CD1c-positive myeloid dendritic cell (primary cell): ENCODE measurements at regions not wholly inside any gene's neighbourhood (a gene's known extent, or its start where the extent isn't known, plus 50 kb on each side); places are given as distances from the start of the nearest gene placed in this dataset.
"Not testable (repeated sequence)": the region's sequence is repeated elsewhere in the genome, so short reads cannot be mapped to it uniquely, and the experiment has no call there.

Experiments used
- DNase-seq: peaks from one replicate; pipeline ENCODE4 v3.0.0-alpha.2; 2016; ENCODE audit errors: extremely low spot score

GRCh38 chr19:32032561-32032960 is 312.8 kb upstream of the ZNF507 start:
- no peak for DNase-seq

- DNase-seq = no peak
Measured at GRCh38 chr19:32035626-32036025, 309.8 kb upstream of the ZNF507 start.

DNA sequence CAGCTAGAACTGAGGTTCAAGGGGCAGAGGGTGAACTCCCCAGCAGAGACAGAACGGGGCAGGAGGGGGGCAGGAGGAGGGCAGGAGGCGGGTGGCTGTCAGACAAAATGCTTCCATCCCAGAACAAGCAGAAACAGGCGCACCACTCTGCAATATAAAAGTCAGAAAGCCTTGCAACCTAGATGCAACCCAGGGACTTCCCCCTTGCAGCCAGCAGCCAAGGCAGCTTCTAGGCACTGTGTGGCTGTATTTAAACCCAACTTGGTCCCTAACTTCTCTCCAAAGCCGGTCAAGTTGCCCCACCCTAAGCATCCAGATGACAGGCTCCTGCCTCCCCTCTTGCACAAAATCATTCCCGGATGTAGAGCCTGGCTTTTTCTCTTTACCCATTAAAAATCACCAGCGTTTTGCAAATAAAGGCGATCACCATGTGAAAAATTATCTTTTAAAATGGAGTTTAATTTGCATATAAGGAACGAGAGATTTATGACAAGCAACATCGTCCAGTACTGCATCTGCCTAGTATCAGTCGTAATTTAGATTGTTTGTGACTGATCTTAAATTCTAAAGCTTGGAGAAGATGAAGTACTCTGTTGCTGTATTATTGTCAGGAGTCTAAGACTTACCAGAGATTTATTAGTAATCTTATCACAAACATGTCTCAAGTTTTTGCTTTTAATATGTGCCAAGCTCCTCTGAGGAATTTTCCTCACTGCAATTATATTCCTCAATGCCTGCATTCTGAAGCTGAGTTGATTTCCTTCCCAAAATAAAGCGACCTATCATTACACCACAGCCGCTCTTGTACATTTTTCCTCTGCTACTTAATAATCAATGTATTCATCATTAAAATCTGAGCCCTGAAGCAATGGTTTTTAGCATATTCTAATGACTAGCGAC is 307.1 kb upstream of the ZNF507 start:
- no peak for DNase-seq

GRCh38 chr19:32038961-32039360 is 306.4 kb upstream of the ZNF507 start:
- no peak for DNase-seq

GRCh38 chr19:32039440-32039839 is 306.0 kb upstream of the ZNF507 start:
- DNase-seq = no peak

DNA sequence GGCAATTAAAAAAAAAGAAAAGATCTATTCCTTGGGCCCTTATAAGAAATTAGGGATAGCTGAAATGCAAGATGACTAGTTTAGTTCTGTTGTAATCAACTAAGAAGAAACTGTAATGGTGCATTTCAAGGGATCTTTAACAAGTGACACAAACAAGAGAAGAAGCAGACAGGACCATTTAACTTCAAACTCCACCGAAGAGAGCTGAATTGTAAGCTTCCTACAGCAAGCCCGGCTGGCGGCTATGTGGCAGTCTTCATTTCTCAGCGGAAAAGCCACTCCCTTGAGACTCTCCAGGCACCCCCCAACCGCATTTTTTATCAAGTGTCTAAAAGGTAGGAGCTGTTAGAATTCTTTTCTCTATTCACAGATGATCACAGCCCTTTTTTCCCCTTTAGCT is 305.2 kb upstream of the ZNF507 start:
- no peak for DNase-seq

- peak; percentile 16 for DNase-seq
Measured at GRCh38 chr19:32041681-32042292, 303.6 kb upstream of the ZNF507 start.

GRCh38 chr19:32047788-32048187 is 297.6 kb upstream of the ZNF507 start:
- DNase-seq = no peak

DNA sequence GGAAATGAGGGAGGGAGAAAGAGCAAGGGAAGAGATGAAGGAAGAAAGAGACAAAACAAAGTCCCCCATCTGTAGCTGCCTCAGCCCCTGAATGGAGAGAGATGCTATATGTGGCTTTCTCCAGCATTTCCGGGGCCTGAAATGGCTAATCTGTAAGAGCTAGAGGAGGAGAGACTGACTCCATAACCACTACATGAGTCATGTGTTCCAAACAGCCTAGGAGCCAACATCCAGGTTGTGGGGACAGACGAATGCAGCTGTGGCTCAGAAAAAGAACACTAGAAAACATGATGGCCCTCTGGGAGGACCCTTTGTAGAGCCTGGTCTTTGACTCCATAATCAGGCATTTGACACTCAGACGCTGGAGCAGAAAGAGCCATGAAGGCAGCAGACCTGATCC is 292.0 kb upstream of the ZNF507 start:
- no peak for DNase-seq

DNA sequence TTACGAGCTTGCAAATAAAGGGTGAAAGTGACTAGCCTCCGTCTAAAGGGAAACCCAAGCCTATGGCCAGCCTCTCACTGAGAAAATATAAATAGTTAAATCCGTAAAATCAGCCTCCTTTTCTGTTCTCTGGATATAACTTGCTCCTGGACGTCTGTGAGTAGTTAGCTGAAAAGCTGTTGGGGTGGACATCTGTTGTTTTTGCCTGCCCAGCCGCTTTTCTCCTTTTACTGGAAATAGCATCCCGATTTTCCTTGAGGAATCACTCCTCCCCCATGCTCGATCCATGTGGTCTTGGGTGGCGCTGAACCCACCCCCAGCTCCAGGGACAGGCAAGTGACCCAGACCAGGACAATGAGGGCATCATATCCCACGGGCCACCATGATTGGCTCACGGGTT is 291.5 kb upstream of the ZNF507 start:
- no peak for DNase-seq

DNA sequence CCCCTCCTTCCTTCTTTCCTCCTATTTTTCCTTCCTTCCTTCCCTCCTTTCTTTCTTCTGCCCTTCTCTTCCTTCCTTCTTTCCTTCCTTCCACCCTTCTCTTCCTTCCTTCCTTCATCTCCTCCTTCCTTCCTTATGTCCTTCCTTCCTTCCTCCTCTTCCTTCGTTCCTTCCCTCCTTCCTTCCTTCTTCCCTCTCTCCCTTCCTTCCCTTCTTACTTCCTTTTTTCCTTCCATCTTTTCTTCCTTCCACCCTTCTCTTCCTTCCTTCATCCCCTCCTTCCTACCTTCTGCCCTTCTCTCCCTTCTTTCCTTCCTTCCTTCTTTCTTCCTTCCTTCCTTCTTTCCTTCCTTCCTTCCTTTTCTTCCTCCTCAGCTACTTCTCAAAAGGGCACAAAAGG is 287.3 kb upstream of the ZNF507 start:
- DNase-seq = no peak

GRCh38 chr19:32061315-32061714 is 284.1 kb upstream of the ZNF507 start:
- DNase-seq = no peak

GRCh38 chr19:32063601-32064000 is 281.8 kb upstream of the ZNF507 start:
- DNase-seq = no peak

DNA sequence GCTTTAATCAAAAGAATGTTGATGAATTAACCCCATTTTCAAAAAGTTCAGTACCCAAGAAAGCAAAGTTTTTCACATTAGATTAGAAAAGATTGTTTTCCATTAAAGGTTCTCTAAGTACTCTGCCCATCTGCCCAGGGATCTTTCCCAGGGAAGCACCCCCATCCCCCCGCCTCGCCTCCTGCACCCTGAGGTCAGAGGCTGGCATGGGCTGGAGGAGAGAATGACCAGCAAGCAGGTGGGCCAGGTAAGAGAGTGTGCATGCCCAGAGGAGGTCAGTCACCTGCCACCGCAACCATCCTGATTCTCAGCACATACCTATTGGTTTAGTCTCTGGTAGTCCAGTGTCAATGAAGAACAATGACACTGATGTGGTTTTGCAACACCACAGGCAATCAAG is 279.4 kb upstream of the ZNF507 start:
- DNase-seq = no peak

- DNase-seq = no peak
Measured at GRCh38 chr19:32067685-32068084, 277.7 kb upstream of the ZNF507 start.

GRCh38 chr19:32068793-32069192 is 276.6 kb upstream of the ZNF507 start:
- DNase-seq = no peak

DNA sequence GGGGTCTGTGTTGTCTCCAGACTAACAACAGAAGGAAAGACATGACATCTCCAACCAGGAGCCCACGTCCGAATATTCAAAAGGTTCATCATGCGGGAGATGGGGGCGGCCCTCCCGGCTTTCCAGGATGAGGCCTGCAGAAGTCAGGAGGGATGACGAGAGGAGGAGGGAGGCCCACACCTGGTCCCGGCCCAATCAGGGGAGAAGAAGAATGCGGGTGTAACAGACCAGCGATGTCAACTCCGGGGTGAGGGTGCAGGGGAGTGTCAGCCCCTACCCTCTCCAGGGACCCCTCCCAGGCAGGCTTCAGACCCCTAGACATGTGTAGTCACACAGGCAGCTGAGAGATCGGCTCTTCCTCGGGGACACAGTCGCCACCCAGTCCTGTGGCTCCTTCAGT is 275.3 kb upstream of the ZNF507 start:
- no peak for DNase-seq

DNA sequence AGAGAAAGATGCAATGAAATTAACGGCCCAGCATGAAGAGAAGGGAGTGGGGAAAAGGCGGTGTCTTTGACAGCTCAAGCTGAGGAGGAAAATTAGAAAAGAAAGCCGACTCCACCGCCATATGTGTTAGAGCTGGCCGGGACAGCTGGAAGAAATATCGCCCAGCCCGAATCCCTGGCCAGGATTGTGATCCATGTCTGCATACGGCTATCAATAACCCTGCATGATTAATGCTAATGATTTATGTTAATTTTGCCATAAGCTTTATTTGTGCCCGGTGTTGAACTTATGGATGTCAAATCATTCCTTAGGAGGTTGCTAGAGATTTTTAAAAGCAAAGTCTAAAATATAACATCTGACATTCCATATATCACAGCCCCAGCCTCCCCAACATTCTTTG is 263.4 kb upstream of the ZNF507 start:
- DNase-seq = no peak

GRCh38 chr19:32084756-32085363 is 260.6 kb upstream of the ZNF507 start:
- DNase-seq = not testable (repeated sequence)

DNA sequence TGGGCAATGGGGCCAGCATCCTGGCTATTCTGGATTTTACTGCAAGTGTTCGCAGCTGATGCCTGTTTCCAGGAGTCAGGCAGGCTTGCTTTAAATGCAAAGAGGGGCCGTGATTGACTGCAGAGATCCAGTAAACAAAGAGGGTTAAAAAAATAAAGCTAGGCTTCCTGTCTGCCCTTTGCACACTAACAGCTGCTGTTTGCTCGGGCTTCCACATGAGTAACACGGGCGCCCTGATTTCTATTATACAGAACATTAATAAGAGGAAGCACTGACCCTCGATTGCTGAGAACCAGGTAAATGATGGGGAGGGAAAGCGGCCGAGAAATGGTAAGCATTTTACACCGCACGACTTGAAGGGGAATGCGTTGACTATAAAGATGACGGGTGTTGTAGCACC is 254.2 kb upstream of the ZNF507 start:
- DNase-seq = no peak

DNA sequence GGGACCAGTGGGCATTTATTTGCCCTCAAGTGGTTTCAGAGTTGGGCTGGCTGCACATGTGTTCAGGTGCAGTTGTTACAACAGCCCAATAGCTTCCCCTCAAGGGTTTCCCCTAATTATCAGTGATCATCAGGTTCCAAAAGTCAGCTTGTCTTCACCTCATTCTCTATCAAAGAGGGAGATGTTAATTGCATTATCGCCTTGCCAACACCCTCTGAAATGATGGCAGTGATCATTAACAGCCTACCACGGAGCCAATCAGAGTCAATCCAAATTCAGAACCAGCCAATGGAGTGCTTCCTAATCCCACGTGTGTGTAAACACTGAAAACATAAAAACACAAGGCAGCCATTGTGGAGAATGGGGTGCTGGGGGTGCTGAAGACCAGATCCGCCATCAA is 248.4 kb upstream of the ZNF507 start:
- no peak for DNase-seq

- no peak for DNase-seq
Measured at GRCh38 chr19:32097620-32098019, 247.8 kb upstream of the ZNF507 start.

DNA sequence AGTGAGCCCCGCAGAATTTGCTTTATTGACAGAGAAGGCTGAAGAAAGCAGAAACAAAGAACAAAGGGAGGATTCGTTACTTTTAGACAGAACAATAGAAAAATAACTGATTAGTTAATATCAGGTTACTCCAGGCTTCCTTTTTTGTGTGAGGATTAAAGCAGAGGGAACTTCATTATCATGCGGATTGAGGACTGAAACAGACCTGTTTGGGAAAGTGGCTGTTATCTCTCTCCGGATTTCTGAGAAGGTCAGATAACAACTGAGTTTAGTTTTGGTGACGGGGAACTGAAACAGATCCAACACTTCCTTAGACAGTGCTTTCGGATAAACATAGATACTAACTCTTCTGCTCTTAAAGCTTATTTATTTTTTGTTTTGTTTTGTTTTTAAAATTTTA is 246.4 kb upstream of the ZNF507 start:
- no peak for DNase-seq
